ENCODE measurements at regions not wholly inside any gene's neighbourhood (a gene's known extent, or its start where the extent isn't known, plus 50 kb on each side); places are given as distances from the start of the nearest gene placed in this dataset.
"Not testable (repeated sequence)": the region's sequence is repeated elsewhere in the genome, so short reads cannot be mapped to it uniquely, and the experiment has no call there.

- no peaks in the 10 kb centered on the region for H4K20me1 ChIP-seq (ENCODE audit: insufficient read depth, low read length)
- no peaks in the 10 kb centered on the region for H3K4me1 ChIP-seq (ENCODE audit: low read length)
- no peaks in the 10 kb centered on the region for H3K27me3 ChIP-seq (ENCODE audit: low read depth, low read length)
- H3K9ac ChIP-seq (ENCODE audit: low read length) = no peak overlapping the region
- H3K4me3 ChIP-seq (ENCODE audit: low read length) = no peak overlapping the region
- H3K36me3 ChIP-seq (replicated peaks; ENCODE audit: low read depth, low read length) = no peaks in the 10 kb centered on the region
- no peak overlapping the region for H3K4me2 ChIP-seq (ENCODE audit: low read length)
- H3K9me3 ChIP-seq (ENCODE audit: insufficient read depth, low read length) = no peaks in the 10 kb centered on the region
- H3K79me2 ChIP-seq (ENCODE audit: low read length) = no peaks in the 10 kb centered on the region
- H2AFZ ChIP-seq (ENCODE audit: low read depth, low read length) = no peak overlapping the region
- H3K27ac ChIP-seq (ENCODE audit: low read length) = no peak overlapping the region
- no peak for TF ChIP-seq EZH2phosphoT487 (IDR thresholded peaks at IDR 0.05; ENCODE audit: low read depth)
Measured at GRCh38 chr4:132792310-132792709, 356.8 kb upstream of the PCDH10 start.

GRCh38 chr4:132797856-132798255, 351.2 kb upstream of the PCDH10 start:
- Histone ChIP-seq H3K9ac (ENCODE audit: low read length) (no peak overlapping the region), H3K27me3 (ENCODE audit: low read depth, low read length) (no peaks in the 10 kb centered on the region), H4K20me1 (ENCODE audit: insufficient read depth, low read length) (no peaks in the 10 kb centered on the region), H3K36me3 (replicated peaks; ENCODE audit: low read depth, low read length) (no peaks in the 10 kb centered on the region), H2AFZ (ENCODE audit: low read depth, low read length) (no peak overlapping the region), H3K4me2 (ENCODE audit: low read length) (no peak overlapping the region), H3K4me1 (ENCODE audit: low read length) (peaks cover 2% of the 10 kb centered on the region; the same call in 1 of the 2 replicates), H3K9me3 (ENCODE audit: insufficient read depth, low read length) (no peaks in the 10 kb centered on the region), H3K4me3 (ENCODE audit: low read length) (no peak overlapping the region), H3K27ac (ENCODE audit: low read length) (no peak overlapping the region), H3K79me2 (ENCODE audit: low read length) (no peaks in the 10 kb centered on the region)
- TF ChIP-seq CTCF (IDR thresholded peaks at IDR 0.05; ENCODE audit: low read depth, low read length) = no peak
- no peak for TF ChIP-seq EZH2phosphoT487 (IDR thresholded peaks at IDR 0.05; ENCODE audit: low read depth)

- H3K9ac ChIP-seq (ENCODE audit: low read length) = no peak overlapping the region
- no peaks in the 10 kb centered on the region for H3K4me1 ChIP-seq (ENCODE audit: low read length)
- H3K27me3 ChIP-seq (ENCODE audit: low read depth, low read length) = no peaks in the 10 kb centered on the region
- H3K27ac ChIP-seq (ENCODE audit: low read length) = no peak overlapping the region
- H3K36me3 ChIP-seq (replicated peaks; ENCODE audit: low read depth, low read length) = no peaks in the 10 kb centered on the region
- no peak for TF ChIP-seq CTCF (IDR thresholded peaks at IDR 0.05; ENCODE audit: low read depth, low read length)
- no peak for TF ChIP-seq EZH2phosphoT487 (IDR thresholded peaks at IDR 0.05; ENCODE audit: low read depth)
- no peaks in the 10 kb centered on the region for H3K79me2 ChIP-seq (ENCODE audit: low read length)
- H4K20me1 ChIP-seq (ENCODE audit: insufficient read depth, low read length) = no peaks in the 10 kb centered on the region
- H3K4me3 ChIP-seq (ENCODE audit: low read length) = no peak overlapping the region
- H3K4me2 ChIP-seq (ENCODE audit: low read length) = no peak overlapping the region
- H3K9me3 ChIP-seq (ENCODE audit: insufficient read depth, low read length) = no peaks in the 10 kb centered on the region
- H2AFZ ChIP-seq (ENCODE audit: low read depth, low read length) = no peak overlapping the region
Measured at GRCh38 chr4:132809298-132810032, 339.6 kb upstream of the PCDH10 start.

GRCh38 chr4:132813061-132813460, 336.0 kb upstream of the PCDH10 start:
- not testable (repeated sequence) for H3K9ac ChIP-seq (ENCODE audit: low read length); H2AFZ ChIP-seq (ENCODE audit: low read depth, low read length); H3K27ac ChIP-seq (ENCODE audit: low read length); H4K20me1 ChIP-seq (ENCODE audit: insufficient read depth, low read length); H3K4me1 ChIP-seq (ENCODE audit: low read length); H3K27me3 ChIP-seq (ENCODE audit: low read depth, low read length); H3K36me3 ChIP-seq (replicated peaks; ENCODE audit: low read depth, low read length); H3K4me2 ChIP-seq (ENCODE audit: low read length); H3K9me3 ChIP-seq (ENCODE audit: insufficient read depth, low read length); H3K79me2 ChIP-seq (ENCODE audit: low read length); H3K4me3 ChIP-seq (ENCODE audit: low read length)

- Histone ChIP-seq H3K4me2 (ENCODE audit: low read length) (no peak overlapping the region), H3K36me3 (replicated peaks; ENCODE audit: low read depth, low read length) (no peaks in the 10 kb centered on the region), H3K9me3 (ENCODE audit: insufficient read depth, low read length) (no peaks in the 10 kb centered on the region), H3K4me3 (ENCODE audit: low read length) (no peak overlapping the region), H3K9ac (ENCODE audit: low read length) (no peak overlapping the region), H3K79me2 (ENCODE audit: low read length) (no peaks in the 10 kb centered on the region), H2AFZ (ENCODE audit: low read depth, low read length) (no peak overlapping the region), H3K27me3 (ENCODE audit: low read depth, low read length) (no peaks in the 10 kb centered on the region), H3K27ac (ENCODE audit: low read length) (no peak overlapping the region), H4K20me1 (ENCODE audit: insufficient read depth, low read length) (no peaks in the 10 kb centered on the region), H3K4me1 (ENCODE audit: low read length) (no peaks in the 10 kb centered on the region)
- TF ChIP-seq CTCF (IDR thresholded peaks at IDR 0.05; ENCODE audit: low read depth, low read length) = no peak
- no peak for TF ChIP-seq EZH2phosphoT487 (IDR thresholded peaks at IDR 0.05; ENCODE audit: low read depth)
Measured at GRCh38 chr4:132818091-132818490, 331.0 kb upstream of the PCDH10 start.

All from OCI-LY3 (cell line).